ENCODE measurements at regions not wholly inside any gene's neighbourhood (a gene's known extent, or its start where the extent isn't known, plus 50 kb on each side); places are given as distances from the start of the nearest gene placed in this dataset.

- Histone ChIP-seq H3K9ac (ENCODE audit: low read length) (no peak overlapping the region), H3K79me2 (ENCODE audit: insufficient read depth, low read length) (no peaks in the 10 kb centered on the region), H3K27ac (ENCODE audit: low read depth, low read length) (no peak overlapping the region), H3K27me3 (ENCODE audit: insufficient read depth, low read length) (peaks cover 47% of the 10 kb centered on the region), H3K9me2 (ENCODE audit: insufficient read depth) (no peaks in the 10 kb centered on the region), H3K9me3 (ENCODE audit: control insufficient read depth in 1 of 2, insufficient read depth in 1 of 2, low read depth in 1 of 2, low read length in 2 of 2) (no peaks in the 10 kb centered on the region), H2AFZ (ENCODE audit: low read depth, low read length, poor library complexity, severe bottlenecking) (no peak overlapping the region), H4K20me1 (ENCODE audit: insufficient read depth) (no peaks in the 10 kb centered on the region), H3K36me3 (ENCODE audit: control insufficient read depth in 1 of 2, insufficient read depth in 2 of 2, low read length in 2 of 2) (no peaks in the 10 kb centered on the region), H3K4me2 (ENCODE audit: low read length) (no peak overlapping the region), H3K4me1 (ENCODE audit: control insufficient read depth in 1 of 2, insufficient read depth in 2 of 2, low read length in 2 of 2) (no peaks in the 10 kb centered on the region), H3K4me3 (replicated peaks in 1 of 2; ENCODE audit: low read depth in 1 of 2, low read length in 2 of 2) (no peak overlapping the region)
- CTCF ChIA-PET = no interaction called here
- TF ChIP-seq TCF7L2 (IDR thresholded peaks at IDR 0.05; ENCODE audit: borderline replicate concordance, extremely low read depth, insufficient read depth, insufficient read length) (no peak), ZFX (IDR thresholded peaks at IDR 0.05) (no peak), ZBTB33 (IDR thresholded peaks at IDR 0.05; ENCODE audit: extremely low read depth, insufficient replicate concordance, low read length) (no peak), EZH2phosphoT487 (IDR thresholded peaks at IDR 0.05; ENCODE audit: borderline replicate concordance) (no peak), POLR2AphosphoS5 (IDR thresholded peaks at IDR 0.05; ENCODE audit: low read depth, low read length) (no peak), MAX (IDR thresholded peaks at IDR 0.05) (no peak), SIN3A (IDR thresholded peaks at IDR 0.05; ENCODE audit: low read depth) (no peak), SP1 (IDR thresholded peaks at IDR 0.05; ENCODE audit: low read depth) (no peak), YY1 (IDR thresholded peaks at IDR 0.05; ENCODE audit: extremely low read depth, insufficient replicate concordance, low read depth, low read length) (no peak)
- no peak for DNase-seq (ENCODE audit: low read depth, low spot score)
- ATAC-seq = no peak
- intact Hi-C loops (cut with micrococcal nuclease) = no loop called here
- POLR2A ChIA-PET = no interaction called here
- BruUV-seq (replicated peaks) = no TSS peak
- RAD21 ChIA-PET (ENCODE audit: low non-redundant PET in 1 of 2, low total read pairs in 2 of 2, uncharacterized antibody in 2 of 2, unreplicated experiment in 2 of 2) = no interaction called here
Measured at GRCh38 chr20:57909763-57910331, 200.0 kb upstream of the PMEPA1 start.

All from HCT116 (cell line).